Central memory CD8-positive, alpha-beta T cell (primary cell): ENCODE measurements at regions not wholly inside any gene's neighbourhood (a gene's known extent, or its start where the extent isn't known, plus 50 kb on each side); places are given as distances from the start of the nearest gene placed in this dataset.
"Not testable (repeated sequence)": the region's sequence is repeated elsewhere in the genome, so short reads cannot be mapped to it uniquely, and the experiment has no call there.

Experiments
- ATAC-seq: fragments of 150-1000 bp; cut with Tn5 transposase; replicated peaks from 2 replicates; pipeline ENCODE4 v1.10.0; 2022; ENCODE audit warnings: mild to moderate bottlenecking, moderate FRiP score, moderate number of reproducible peaks; ENCODE audit not compliant: poor library complexity, severe bottlenecking; ENCODE audit errors: extremely low read depth
- DNase-seq, 2 donors: peaks; one replicate each; pipeline ENCODE4 v3.0.0; 2021; ENCODE audit warnings: low spot score in 2 of 2
- H3K27ac Mint-ChIP-seq: one replicate; pipeline ENCODE4 v1.8.0; 2022; ENCODE audit warnings: low read depth, mild to moderate bottlenecking, moderate library complexity, mixed read lengths
- H3K27me3 Mint-ChIP-seq: one replicate; pipeline ENCODE4 v1.8.0; 2022; ENCODE audit warnings: mixed read lengths
- H3K36me3 Mint-ChIP-seq: one replicate; pipeline ENCODE4 v1.8.0; 2022; ENCODE audit warnings: mild to moderate bottlenecking, moderate library complexity, mixed read lengths; ENCODE audit not compliant: insufficient read depth
- H3K4me1 Mint-ChIP-seq: one replicate; pipeline ENCODE4 v1.8.0; 2022; ENCODE audit warnings: mixed read lengths
- H3K4me3 Mint-ChIP-seq: one replicate; pipeline ENCODE4 v1.8.0; 2022; ENCODE audit warnings: mild to moderate bottlenecking, moderate library complexity, mixed read lengths
- H3K9me3 Mint-ChIP-seq: one replicate; pipeline ENCODE4 v1.8.0; 2022; ENCODE audit warnings: mixed read lengths

GRCh38 chr6:12348530-12349511 is 58.7 kb downstream of the EDN1 start:
- H3K27me3 Mint-ChIP-seq: peaks cover 21% of the 10 kb centered on the region
- ATAC-seq (no peak), DNase-seq (no peak)
- no peaks in the 10 kb centered on the region for H3K36me3 Mint-ChIP-seq
- H3K27ac Mint-ChIP-seq: peak overlapping the region; percentile 84
- peaks cover 8% of the 10 kb centered on the region for H3K9me3 Mint-ChIP-seq
- H3K4me1 Mint-ChIP-seq: no peaks in the 10 kb centered on the region
- no peak overlapping the region for H3K4me3 Mint-ChIP-seq

- no peaks in the 10 kb centered on the region for H3K36me3 Mint-ChIP-seq
- ATAC-seq: no peak
- DNase-seq: no peak
- peaks cover 21% of the 10 kb centered on the region for H3K27me3 Mint-ChIP-seq
- no peaks in the 10 kb centered on the region for H3K4me1 Mint-ChIP-seq
- H3K27ac Mint-ChIP-seq: no peak overlapping the region
- H3K9me3 Mint-ChIP-seq: peaks cover 8% of the 10 kb centered on the region
- no peak overlapping the region for H3K4me3 Mint-ChIP-seq
Observed at GRCh38 chr6:12350644-12351170, 60.5 kb downstream of the EDN1 start.

- DNase-seq (no peak), ATAC-seq (no peak)
- Mint-ChIP-seq H3K27me3 (peaks cover 21% of the 10 kb centered on the region), H3K9me3 (peaks cover 8% of the 10 kb centered on the region), H3K27ac (no peak overlapping the region), H3K36me3 (no peaks in the 10 kb centered on the region), H3K4me3 (no peak overlapping the region), H3K4me1 (no peaks in the 10 kb centered on the region)
Observed at GRCh38 chr6:12351672-12352071, 61.5 kb downstream of the EDN1 start.

- Mint-ChIP-seq H3K27me3 (peaks cover 14% of the 10 kb centered on the region), H3K9me3 (peaks cover 8% of the 10 kb centered on the region), H3K4me3 (no peak overlapping the region), H3K36me3 (no peaks in the 10 kb centered on the region), H3K4me1 (no peaks in the 10 kb centered on the region), H3K27ac (no peak overlapping the region)
- DNase-seq (no peak), ATAC-seq (no peak)
Observed at GRCh38 chr6:12353731-12354130, 63.6 kb downstream of the EDN1 start.

GRCh38 chr6:12354499-12354898 is 64.3 kb downstream of the EDN1 start:
- peaks cover 8% of the 10 kb centered on the region for H3K9me3 Mint-ChIP-seq
- no peak for DNase-seq
- no peak overlapping the region for H3K27ac Mint-ChIP-seq
- peaks cover 6% of the 10 kb centered on the region for H3K27me3 Mint-ChIP-seq
- no peak overlapping the region for H3K4me3 Mint-ChIP-seq
- H3K4me1 Mint-ChIP-seq: no peaks in the 10 kb centered on the region
- no peak for ATAC-seq
- no peaks in the 10 kb centered on the region for H3K36me3 Mint-ChIP-seq

GRCh38 chr6:12355354-12355753 is 65.2 kb downstream of the EDN1 start:
- no peaks in the 10 kb centered on the region for H3K36me3 Mint-ChIP-seq
- ATAC-seq: no peak
- H3K27me3 Mint-ChIP-seq: no peaks in the 10 kb centered on the region
- H3K4me1 Mint-ChIP-seq: no peaks in the 10 kb centered on the region
- no peak for DNase-seq
- no peak overlapping the region for H3K4me3 Mint-ChIP-seq
- H3K27ac Mint-ChIP-seq: no peak overlapping the region
- peaks cover 8% of the 10 kb centered on the region for H3K9me3 Mint-ChIP-seq

GRCh38 chr6:12356431-12356830 is 66.3 kb downstream of the EDN1 start:
- Mint-ChIP-seq H3K27ac (no peak overlapping the region), H3K4me3 (no peak overlapping the region), H3K27me3 (no peaks in the 10 kb centered on the region), H3K9me3 (peaks cover 8% of the 10 kb centered on the region), H3K36me3 (no peaks in the 10 kb centered on the region), H3K4me1 (no peaks in the 10 kb centered on the region)
- DNase-seq (no peak), ATAC-seq (no peak)

GRCh38 chr6:12356983-12357972 is 67.1 kb downstream of the EDN1 start:
- no peak overlapping the region for H3K4me3 Mint-ChIP-seq
- H3K27ac Mint-ChIP-seq: no peak overlapping the region
- no peak for ATAC-seq
- DNase-seq: no peak
- H3K9me3 Mint-ChIP-seq: peaks cover 5% of the 10 kb centered on the region
- H3K4me1 Mint-ChIP-seq: no peaks in the 10 kb centered on the region
- no peaks in the 10 kb centered on the region for H3K27me3 Mint-ChIP-seq
- no peaks in the 10 kb centered on the region for H3K36me3 Mint-ChIP-seq

GRCh38 chr6:12359036-12359435 is 68.9 kb downstream of the EDN1 start:
- Mint-ChIP-seq H3K4me3 (no peak overlapping the region), H3K36me3 (no peaks in the 10 kb centered on the region), H3K27me3 (no peaks in the 10 kb centered on the region), H3K4me1 (no peaks in the 10 kb centered on the region), H3K9me3 (no peaks in the 10 kb centered on the region), H3K27ac (no peak overlapping the region)
- no peak for DNase-seq
- ATAC-seq: no peak

- Mint-ChIP-seq H3K27me3 (no peaks in the 10 kb centered on the region), H3K9me3 (no peaks in the 10 kb centered on the region), H3K4me3 (no peak overlapping the region), H3K27ac (no peak overlapping the region), H3K36me3 (no peaks in the 10 kb centered on the region), H3K4me1 (no peaks in the 10 kb centered on the region)
- ATAC-seq (no peak), DNase-seq (no peak)
Observed at GRCh38 chr6:12361042-12361765, 71.0 kb downstream of the EDN1 start.

- H3K36me3 Mint-ChIP-seq, H3K27me3 Mint-ChIP-seq, H3K4me3 Mint-ChIP-seq, ATAC-seq, H3K27ac Mint-ChIP-seq, H3K4me1 Mint-ChIP-seq, H3K9me3 Mint-ChIP-seq, DNase-seq: not testable (repeated sequence)
Observed at GRCh38 chr6:12363277-12363650, 73.1 kb downstream of the EDN1 start.
